ENCODE measurements at regions not wholly inside any gene's neighbourhood (a gene's known extent, or its start where the extent isn't known, plus 50 kb on each side); places are given as distances from the start of the nearest gene placed in this dataset.
"Not testable (repeated sequence)": the region's sequence is repeated elsewhere in the genome, so short reads cannot be mapped to it uniquely, and the experiment has no call there.

DNA sequence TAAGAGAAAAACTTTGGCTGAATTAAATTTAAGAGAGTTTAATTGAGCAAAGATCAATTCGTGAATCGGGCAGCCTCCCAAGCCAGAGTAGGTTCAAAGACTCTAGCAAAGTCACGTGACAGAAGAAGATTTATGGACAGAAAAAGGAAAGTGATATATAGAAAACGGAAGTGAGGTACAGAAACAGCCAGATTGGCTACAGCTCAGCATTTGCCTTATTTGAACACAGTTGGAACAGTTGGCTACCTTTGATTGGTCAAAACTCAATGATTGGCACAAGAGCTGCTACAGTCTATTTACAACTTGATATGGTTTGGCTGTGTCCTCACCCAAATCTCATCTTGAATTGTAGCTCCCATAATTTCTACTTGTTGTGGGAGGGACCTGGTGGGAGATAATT is 102.6 kb downstream of the PLG start:
- DNase-seq (ENCODE audit: low read depth in 2 of 2) = no peak

DNA sequence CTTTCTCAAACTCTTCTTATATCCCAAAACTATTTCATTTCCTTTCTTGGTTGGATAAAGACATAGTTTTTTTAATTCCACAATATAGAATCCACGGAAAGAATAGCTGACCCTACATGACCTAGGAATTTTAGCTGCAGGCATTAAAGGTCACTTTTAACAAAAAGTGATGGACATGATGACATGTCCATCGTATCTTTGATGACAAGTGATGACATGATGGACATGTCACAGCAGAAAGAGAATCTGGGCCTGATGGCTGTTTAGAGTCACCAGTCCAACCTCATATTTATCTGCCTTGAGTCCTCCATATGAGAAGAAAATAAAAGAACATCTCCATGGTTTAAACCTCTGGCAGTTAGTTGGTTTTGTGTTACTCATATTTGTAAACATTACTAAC is 106.2 kb downstream of the PLG start:
- no peak for DNase-seq (ENCODE audit: low read depth in 2 of 2)

DNA sequence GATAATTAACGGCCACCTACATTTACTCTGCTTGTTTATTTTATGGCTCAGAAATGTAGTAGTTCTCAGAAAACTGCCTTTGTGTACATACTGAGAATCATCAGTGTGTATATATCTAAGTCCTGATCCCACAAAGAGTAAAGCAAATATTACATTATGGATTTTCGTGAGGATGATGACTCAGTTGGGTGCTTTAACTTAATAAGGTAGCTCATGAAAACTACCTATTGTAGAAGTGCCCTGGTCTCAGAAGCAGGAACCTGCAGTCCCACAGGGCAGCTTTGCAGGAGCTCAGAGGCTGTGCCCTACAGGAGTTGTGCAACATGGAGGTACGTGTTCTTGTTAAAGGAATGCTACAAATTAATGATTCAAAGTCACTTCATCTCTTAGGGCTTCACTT is 108.2 kb downstream of the PLG start:
- DNase-seq (ENCODE audit: low read depth in 2 of 2) = no peak

DNA sequence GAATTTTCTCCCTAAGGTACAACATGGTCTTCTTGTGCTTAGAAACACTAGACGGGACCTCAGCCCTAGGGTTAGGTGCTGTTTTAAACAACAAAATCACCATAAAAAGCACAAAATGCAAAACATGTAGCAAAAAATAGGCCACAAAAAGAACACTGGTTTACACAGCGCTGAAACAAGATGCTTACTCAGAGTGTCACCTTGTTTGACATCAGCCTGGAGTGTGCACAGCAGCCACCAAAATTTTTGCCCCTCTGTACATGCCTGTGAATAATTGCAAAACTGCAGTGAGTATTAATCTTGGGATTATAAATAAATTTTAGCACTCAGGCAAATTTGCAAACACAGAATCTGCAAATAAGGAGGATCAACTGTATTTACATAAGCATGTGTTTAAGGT is 110.1 kb downstream of the PLG start:
- no peak for DNase-seq (ENCODE audit: low read depth in 2 of 2)

DNA sequence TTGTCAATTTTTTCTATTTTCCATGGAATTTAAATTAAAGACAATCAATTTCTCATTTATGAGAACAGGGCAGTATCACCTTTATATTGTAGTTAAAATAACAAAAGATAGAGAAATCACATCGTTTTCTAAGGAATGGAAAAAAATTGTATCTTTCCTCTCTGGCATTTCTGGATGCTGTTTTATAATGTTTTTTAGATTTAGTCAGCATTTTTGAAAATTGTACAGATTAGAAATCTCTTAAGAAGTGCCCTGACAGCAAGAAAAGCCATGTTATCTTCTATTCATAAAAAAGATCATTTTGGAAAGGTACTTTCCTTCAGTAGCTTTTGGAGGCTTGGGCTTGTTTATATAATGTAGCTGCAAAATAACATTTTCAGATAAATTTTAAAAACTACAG is 116.9 kb downstream of the PLG start:
- no peak for DNase-seq (ENCODE audit: low read depth in 2 of 2)

DNA sequence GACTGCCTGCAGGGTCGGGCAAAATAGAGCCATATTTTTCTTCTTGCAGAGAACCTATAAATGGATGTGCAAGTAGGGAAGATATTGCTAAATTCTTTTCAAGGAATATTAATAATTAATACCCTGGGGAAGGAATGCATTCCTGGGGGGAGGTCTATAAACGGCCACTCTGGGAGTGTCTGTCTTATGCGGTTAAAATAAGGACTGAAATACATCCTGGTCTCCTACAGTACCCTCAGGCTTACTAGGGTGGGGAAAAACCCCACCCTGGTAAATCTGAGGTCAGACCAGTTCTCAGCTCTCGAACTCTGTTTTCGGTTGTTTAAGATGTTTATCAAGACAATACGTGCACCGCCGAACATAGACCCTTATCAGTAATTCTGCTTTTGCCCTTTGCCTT is 118.6 kb downstream of the PLG start:
- DNase-seq (ENCODE audit: low read depth in 2 of 2) = not testable (repeated sequence)

DNA sequence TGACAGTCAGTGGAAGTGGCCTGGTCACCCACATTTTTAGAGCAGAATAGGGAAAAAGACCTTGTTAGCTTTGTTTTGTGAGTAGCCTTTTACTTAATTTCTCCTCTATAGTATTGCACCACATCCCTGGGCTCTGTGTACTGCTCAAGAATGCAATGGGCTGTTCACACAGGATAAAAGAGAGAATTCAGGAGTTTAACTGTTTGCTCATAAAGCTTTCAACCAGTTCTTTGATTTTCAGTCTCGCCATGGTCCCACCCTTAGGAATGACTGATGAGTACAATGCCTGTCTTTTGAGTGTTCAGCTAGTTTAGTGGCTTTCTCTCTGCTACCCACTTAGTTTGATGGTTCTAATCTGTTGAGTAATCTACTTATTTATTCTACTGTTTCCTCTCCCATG is 129.7 kb downstream of the PLG start:
- DNase-seq (ENCODE audit: low read depth in 2 of 2) = no peak

DNA sequence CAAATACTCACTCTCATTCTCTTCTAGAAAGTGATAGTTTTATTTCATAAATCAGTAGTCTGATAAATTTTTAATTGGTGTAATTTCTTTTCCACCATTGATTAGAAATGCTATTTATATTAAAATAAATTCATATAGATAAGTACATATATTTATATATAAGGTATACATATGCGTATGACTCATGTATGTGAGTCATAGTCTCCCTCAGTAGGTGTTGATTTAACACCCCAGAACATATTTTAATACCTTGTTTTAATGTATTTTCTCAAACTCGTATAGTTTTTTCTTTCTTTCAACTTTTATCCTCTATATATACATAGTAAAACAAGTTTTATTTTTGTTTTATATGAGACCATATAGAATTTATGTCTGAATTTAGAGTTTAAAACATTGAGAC is 130.4 kb downstream of the PLG start:
- DNase-seq (ENCODE audit: low read depth in 2 of 2) = no peak

DNA sequence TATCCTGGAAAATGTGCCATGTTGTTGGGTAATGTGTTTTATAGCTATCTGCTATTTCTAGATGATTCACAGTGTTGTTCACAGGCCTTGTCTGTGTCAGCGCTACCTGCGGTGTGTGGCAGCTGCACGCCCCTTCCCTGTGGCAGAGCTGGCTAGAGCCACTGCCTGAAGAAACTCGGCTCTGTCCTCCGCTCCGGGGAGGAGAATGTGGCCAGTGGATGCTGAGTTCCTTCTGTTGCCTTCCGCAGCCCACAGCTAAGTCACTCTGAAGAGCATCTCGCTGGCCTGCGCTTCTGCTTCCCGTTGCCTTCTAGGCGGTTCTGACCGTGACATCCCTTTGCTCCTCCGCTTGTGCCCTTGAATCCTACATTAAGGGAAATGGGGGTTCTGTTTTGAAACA is 135.1 kb downstream of the PLG start:
- no peak for DNase-seq (ENCODE audit: low read depth in 2 of 2)

DNA sequence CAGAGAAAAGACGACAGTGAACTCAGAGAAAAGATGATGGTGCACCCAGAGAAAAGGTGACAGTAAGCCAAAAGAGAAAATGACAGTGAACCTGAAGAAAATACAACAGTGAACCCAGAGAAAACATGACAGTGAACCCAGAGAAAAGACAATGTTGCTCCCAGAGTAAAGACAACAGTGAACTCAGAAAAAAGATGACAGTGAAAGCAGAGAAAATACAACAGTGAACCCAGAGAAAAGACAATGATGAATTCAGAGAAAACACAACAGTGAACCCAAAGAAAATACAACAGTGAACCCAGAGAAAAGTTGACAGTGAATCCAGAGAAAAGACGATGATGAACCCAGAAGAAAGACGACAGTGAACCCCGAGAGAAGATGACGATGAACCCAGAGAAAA is 140.5 kb upstream of the MAP3K4 start:
- DNase-seq (ENCODE audit: low read depth in 2 of 2) = no peak

DNA sequence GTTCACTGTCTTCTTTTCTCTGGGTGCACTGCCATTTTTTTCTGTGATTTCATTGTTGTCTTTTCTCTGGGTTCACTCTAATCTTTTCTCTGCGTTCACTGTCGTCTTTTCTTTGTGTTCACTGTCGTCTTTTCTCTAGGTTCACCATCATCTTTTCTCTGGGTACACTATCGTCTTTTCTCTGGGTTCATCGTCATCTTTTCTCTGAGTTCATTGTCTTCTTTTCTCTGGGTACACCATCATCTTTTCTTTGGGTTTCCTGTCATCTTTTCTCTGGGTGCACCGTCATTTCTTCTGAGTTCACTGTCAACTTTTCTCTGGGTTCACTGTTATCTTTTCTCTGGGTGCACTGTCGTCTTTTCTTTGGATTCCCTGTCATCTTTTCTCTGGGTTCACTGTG is 137.6 kb upstream of the MAP3K4 start:
- no peak for DNase-seq (ENCODE audit: low read depth in 2 of 2)

DNA sequence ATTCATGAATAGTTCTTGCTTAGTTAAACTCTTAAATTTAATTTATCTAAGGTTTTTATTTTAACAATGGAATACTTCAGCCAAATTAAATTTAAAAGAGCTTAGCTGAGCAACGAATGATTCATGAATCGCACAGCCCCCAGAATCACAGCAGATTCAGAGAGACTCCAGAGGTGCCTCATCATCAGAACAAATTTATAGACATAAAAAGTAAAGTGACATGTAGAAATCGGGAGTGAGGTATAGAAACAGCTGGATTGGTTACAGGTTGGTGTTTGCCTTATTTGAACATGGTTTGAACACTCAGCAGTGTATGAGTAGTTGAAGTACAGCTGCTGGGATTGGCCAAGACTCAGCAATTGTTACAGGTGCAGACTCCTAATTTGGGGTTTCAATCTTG is 132.7 kb upstream of the MAP3K4 start:
- DNase-seq (ENCODE audit: low read depth in 2 of 2) = no peak

DNA sequence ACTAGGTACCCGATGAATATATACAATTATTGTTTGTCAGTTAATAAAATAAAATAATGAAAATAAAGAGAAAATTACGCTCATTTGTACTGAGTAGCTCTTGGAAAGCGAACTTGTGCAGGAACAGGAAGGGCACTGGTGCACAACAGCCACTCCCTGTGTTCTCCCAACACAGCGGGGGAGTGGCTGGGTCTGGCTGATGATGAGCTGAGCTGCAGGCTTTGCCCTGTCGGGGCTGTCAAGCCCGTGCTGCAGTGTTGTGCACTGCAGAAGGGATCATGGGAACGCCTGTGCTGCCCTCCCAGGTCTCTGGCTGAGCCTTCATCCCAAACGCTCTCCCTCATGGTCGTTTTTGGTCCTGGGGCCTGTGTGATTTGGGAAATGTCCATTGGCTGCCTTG is 131.7 kb upstream of the MAP3K4 start:
- no peak for DNase-seq (ENCODE audit: low read depth in 2 of 2)

DNA sequence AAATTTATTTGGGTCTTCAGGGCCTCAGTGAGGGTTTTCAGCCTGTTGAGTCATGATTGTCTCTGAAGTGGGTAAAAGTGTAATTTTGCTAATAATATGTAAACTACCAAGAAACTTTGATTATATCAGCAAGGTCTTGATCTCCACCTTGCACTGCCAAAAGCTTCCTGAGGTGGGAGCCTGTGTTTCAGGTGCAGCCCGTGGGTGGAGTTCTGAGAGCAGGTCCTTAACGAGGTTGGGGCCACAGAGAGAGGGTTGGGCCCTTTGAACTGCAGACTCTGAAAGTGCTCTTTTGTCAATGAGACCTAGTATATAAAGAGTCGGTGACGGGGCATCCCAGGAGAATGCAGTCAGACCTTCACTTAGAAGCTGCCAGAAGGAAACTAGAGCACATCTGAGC is 129.7 kb upstream of the MAP3K4 start:
- no peak for DNase-seq (ENCODE audit: low read depth in 2 of 2)

DNA sequence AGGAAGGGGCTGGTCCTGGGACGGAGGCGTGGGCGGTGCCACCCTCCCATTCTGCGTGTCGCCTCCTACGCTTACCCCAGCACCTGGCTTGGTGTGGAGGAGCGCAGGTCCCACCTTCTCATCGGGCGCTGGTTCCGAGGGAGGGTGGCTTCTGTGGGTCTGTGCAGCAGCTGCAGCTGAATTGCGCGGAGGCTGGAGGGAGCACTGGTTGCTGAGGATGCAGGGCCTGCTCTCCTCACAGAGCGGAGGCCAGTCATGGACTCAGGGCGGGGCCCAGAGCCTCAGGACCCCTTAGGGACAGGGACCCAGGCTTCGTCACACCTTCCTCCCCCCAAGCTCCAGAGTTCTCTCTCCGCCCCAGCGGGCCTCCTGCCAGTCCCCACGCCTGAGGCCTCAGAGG is 127.8 kb upstream of the MAP3K4 start:
- DNase-seq (ENCODE audit: low read depth in 2 of 2) = no peak

DNA sequence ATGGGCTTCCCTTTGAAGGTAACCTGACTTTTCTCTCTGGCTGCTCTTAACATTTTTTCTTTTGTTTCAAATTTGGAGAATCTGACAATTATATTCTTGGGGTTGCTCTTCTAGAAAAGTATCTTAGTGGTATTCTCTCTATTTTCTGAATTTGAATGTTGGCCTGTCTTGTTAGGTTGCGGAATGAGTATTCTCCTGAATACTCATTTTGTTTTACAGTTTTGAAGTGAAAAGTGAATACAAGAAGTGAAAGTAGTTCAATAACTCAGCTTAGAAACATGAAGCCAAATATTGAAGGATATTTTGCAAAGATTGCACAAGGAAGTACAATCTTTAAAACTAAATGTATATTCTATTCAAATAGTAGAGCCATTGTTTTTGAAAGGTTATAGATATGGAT is 120.2 kb upstream of the MAP3K4 start:
- no peak for DNase-seq (ENCODE audit: low read depth in 2 of 2)

DNA sequence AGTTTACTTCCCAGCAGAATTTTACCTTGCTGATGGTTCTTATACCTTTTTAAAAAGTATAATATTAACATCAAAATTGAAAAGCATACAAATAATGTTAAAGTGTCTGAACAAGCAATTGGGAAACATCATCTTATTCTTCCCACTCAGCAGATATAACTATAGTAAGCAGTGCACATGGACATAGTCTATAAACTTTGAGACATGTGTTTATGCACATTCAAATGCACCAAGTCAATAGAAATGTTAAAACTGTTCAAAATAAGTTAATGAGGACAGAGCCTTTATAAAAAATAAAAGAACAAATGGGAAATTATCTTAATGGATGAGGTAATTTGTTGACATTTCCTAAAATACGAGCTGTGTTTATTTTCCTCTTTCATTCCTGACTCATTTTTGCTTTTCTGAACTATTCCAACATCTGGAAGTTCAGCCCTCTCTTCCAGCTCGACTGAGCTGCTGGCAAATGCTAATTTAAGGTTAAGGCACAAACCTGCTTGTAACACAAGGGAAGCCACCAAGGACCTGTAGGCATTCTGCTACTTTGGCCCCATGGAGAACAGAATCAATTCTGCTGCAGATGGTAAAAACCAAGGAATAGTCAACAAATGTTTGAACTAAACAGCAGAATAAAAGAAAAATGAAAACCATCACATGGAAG is 110.3 kb upstream of the MAP3K4 start:
- no peak for DNase-seq (ENCODE audit: low read depth in 2 of 2)

DNA sequence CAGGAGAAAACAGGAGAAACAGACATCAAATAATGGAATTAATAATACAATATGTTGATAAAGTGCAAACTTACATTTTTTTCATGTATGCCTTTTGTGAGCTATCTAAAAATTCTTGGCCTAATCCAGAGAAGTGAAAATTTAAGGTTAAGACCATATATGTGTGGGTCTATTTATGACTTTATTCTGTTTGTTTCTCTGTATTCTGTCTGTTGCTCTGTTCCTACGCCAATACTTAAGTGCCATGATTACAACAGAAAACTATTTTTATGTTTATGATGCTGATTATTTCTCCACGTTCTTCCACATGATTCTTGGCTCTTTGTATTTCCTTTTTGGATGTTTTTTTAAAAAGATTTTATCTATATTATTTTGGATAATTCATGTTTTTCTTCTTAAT is 109.6 kb upstream of the MAP3K4 start:
- no peak for DNase-seq (ENCODE audit: low read depth in 2 of 2)

DNA sequence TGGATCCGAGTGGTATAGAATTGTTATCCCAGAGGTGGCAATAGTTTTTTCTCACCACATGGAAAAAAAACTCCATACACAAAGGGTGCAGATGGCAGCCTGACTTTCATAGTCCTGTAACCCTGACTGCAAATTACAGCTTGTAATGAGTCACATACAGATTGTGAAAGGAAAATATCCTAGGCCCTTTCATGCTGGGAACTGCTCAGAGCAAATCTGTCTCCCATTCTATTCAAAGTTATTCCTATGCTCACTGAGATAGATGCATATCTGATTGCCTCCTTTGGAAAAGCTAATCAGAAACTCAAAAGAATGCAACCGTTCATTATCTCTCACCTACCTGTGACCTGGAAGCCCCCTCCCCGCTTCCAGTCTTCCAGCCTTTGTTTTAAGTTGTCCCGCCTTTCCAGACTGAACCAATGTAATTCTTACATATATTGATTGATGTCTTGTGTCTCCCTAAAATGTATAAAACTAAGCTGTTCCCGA is 108.7 kb upstream of the MAP3K4 start:
- no peak for DNase-seq (ENCODE audit: low read depth in 2 of 2)

DNA sequence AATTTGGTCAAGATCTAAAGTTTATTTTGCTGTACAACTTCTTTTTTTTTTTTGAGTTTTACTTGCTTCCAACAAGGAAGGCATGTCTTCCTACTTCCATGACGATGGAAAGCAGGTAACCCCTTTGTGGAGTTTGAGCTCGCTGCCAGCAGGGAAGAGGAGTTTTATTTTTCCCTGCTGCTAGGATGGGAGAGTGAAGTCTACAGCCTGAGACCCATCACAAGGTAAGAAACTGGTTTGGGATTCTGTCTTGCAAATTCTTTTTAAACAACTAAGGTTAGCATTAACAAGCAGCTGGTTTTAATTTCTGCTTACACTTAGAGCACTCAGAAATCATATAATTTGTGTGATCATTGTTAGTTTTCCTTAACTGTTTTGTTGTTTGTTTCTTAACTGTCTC is 108.0 kb upstream of the MAP3K4 start:
- DNase-seq (ENCODE audit: low read depth in 2 of 2) = no peak

DNA sequence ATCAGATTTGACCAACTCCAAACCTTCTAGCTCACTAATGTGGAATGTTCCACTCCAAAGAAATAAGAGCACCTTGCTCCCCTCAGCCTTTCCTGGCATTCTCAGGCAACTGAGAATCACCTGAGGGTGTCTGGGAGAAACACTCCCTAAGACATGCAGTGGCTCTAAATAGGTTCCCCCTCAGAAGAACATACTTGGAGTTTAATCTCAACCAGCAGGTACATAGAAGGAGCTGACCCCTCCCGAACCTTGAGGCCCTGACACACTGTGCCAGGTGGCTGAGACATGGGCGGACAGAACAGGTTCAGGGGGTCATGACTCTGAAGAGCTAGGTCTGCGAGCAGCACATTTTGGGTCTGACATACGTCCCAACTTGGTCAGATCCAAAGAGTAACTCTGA is 107.6 kb upstream of the MAP3K4 start:
- DNase-seq (ENCODE audit: low read depth in 2 of 2) = no peak

DNA sequence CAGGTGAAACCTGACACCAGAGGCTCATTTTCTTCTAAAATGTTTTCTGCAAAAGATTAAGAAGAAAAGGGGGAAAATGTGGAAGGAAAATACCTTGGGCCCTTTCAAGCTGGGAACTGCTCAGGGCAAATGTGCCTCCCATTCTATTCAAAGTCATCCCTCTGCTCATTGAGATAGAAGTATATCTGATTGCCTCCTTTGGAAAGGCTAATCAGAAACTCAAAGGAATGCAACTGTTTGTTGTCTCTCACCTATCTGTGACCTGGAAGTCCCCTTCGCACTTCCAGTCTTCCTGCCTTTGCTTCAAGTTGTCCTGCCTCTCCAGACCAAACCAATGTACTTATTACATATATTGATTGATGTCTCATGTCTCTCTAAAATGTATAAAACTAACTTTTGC is 102.4 kb upstream of the MAP3K4 start:
- not testable (repeated sequence) for DNase-seq (ENCODE audit: low read depth in 2 of 2)

DNA sequence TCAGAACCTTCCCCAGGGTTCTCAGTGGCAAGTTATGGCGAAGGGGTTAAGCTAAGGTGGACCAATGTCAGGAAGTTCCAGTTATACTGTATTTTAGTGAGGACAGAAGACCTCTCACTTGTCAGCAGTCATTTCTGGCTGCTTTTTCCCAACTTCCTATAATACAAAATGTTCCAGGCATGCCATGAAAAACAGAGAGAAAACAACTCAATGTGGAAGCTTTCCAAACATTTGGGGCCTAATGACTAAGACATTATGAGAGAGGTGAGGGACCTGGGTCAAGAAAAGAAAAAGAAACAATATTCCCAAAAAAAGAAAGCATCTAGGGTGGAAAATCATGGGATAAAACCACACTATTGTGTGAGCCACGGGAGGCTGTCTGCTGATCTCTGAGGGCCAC is 99.9 kb upstream of the MAP3K4 start:
- DNase-seq (ENCODE audit: low read depth in 2 of 2) = no peak

DNA sequence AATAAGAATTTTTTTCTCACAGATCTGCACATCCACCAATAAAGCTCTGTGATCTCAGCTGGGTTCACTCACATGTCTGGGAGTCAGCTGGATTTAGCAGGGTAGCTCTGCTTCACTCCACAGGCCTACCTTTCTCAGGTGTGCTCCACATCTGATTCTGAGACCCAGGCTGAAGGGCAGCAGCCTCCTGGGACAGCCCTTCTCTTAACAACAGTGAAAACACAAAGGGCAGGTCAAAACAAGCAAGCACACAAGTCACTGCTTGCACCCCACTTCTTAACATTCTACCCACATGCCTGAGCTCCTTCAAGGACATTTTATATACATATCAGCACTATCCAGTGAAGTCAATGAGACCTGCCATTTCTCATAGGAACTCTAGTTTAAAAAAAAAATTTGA is 96.0 kb upstream of the MAP3K4 start:
- DNase-seq (ENCODE audit: low read depth in 2 of 2) = no peak

Measured in stimulated activated CD4-positive, alpha-beta T cell treated with anti-CD3 and anti-CD28 coated beads, Interleukin-1b, Interleukin-23, amount 100 ng/mL, for 4 hours (primary cell).